Esophagus muscularis mucosa (tissue), 4 donors: ENCODE measurements at regions not wholly inside any gene's neighbourhood (a gene's known extent, or its start where the extent isn't known, plus 50 kb on each side); places are given as distances from the start of the nearest gene placed in this dataset.

Source experiments
- EP300 ChIP-seq: sonication (generic); formaldehyde crosslinking; IDR thresholded peaks from one replicate; pipeline ENCODE4 v1.6.1; 2017; ENCODE audit warnings: antibody characterized with exemption
- POLR2A ChIP-seq: fragments of 450-650 bp; IDR thresholded peaks from one replicate; pipeline ENCODE4 v1.6.1; 2017; ENCODE audit warnings: antibody characterized with exemption, moderate library complexity, mild to moderate bottlenecking, low read depth
- TF ChIP-seq, protein P1 (sequence below), 3 experiments: fragments of 200-600 bp in 2 of 3; fragments of 450-650 bp in 1 of 3; sonication (generic) in 2 of 3; IDR thresholded peaks; one replicate each; pipeline ENCODE4 v1.5.1; 2017 to 2019; ENCODE audit warnings: antibody characterized with exemption in 3 of 3, mild to moderate bottlenecking in 2 of 3, moderate library complexity in 1 of 3

DNA sequence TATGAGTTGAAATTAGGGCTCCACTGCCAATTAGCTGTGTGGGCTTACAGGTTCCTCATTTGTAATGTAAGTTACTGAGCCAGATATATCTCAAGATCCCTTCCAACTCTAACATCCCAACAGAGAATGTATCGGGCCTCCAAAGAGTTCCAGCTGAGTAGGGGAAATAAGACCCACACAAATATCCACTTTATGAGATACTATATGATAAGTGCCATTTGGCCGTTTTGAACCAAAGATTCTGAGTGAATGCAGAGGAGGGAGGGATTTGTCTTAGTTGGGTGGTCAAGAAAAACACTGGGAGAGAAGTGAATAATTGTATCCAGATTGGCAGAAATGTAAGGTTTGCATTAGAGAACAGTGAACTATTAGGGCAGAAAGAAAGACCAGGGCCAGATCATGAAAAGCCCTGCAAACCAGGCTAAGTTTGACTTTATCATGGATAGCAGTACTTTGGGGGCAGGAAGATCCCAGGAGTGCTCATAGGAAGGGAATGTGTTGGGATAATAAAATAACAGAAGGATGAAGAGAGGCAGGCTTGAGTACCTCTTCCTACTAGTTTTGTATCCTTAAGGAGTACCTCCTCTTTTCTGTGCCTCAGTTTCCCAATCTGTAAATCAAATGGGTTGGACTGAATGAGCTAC is 63.9 kb downstream of the RPL27A start:
- TF ChIP-seq, protein P1, sequence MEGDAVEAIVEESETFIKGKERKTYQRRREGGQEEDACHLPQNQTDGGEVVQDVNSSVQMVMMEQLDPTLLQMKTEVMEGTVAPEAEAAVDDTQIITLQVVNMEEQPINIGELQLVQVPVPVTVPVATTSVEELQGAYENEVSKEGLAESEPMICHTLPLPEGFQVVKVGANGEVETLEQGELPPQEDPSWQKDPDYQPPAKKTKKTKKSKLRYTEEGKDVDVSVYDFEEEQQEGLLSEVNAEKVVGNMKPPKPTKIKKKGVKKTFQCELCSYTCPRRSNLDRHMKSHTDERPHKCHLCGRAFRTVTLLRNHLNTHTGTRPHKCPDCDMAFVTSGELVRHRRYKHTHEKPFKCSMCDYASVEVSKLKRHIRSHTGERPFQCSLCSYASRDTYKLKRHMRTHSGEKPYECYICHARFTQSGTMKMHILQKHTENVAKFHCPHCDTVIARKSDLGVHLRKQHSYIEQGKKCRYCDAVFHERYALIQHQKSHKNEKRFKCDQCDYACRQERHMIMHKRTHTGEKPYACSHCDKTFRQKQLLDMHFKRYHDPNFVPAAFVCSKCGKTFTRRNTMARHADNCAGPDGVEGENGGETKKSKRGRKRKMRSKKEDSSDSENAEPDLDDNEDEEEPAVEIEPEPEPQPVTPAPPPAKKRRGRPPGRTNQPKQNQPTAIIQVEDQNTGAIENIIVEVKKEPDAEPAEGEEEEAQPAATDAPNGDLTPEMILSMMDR (IDR thresholded peaks at IDR 0.05): no peak
- TF ChIP-seq POLR2A (no peak), EP300 (no peak)
